ENCODE measurements at regions not wholly inside any gene's neighbourhood (a gene's known extent, or its start where the extent isn't known, plus 50 kb on each side); places are given as distances from the start of the nearest gene placed in this dataset.
A peak's percentile ranks its signal among the peaks of the same experiment; 100 is the strongest.

GRCh38 chr3:16788440-16789056 is 96.2 kb upstream of the PLCL2 start:
- TF ChIP-seq EZH2 (IDR thresholded peaks at IDR 0.05; ENCODE audit: low read depth, unreplicated experiment): no peak
- TF ChIP-seq JUNB (IDR thresholded peaks at IDR 0.05; ENCODE audit: unreplicated experiment): no peak
- Histone ChIP-seq H2AFZ (no peak overlapping the region), H3K9me2 (ENCODE audit: insufficient read depth) (peaks cover 51% of the 10 kb centered on the region), H3K27ac (ENCODE audit: low read depth) (no peak overlapping the region), H3F3A (replicated peaks; ENCODE audit: low read depth) (no peaks in the 10 kb centered on the region), H3K36me3 (ENCODE audit: insufficient read depth) (no peaks in the 10 kb centered on the region), H3K4me3 (no peak overlapping the region), H3K4me1 (ENCODE audit: insufficient read depth) (peaks cover 34% of the 10 kb centered on the region), H3K4me2 (0 out of 2 replicates have a peak overlapping the region, but pooled peaks have one; percentile 55), H3K27me3 (ENCODE audit: insufficient read depth) (no peaks in the 10 kb centered on the region), H3K79me2 (replicated peaks; ENCODE audit: insufficient read depth) (no peaks in the 10 kb centered on the region), H4K20me1 (replicated peaks; ENCODE audit: insufficient read depth) (no peaks in the 10 kb centered on the region)
- peaks cover 34% of the 10 kb centered on the region for H3K4me1 Mint-ChIP-seq
- no peak overlapping the region for H3K4me3 Mint-ChIP-seq
- DNase-seq (ENCODE audit: low spot score) (no peak), ATAC-seq (no peak)
- peak overlapping the region; percentile 21; the same call in 1 of the 2 replicates for H3K27ac Mint-ChIP-seq
- peaks cover 12% of the 10 kb centered on the region for H3K27me3 Mint-ChIP-seq (ENCODE audit: insufficient read depth, low read depth, poor library complexity)
- peaks cover 6% of the 10 kb centered on the region; the same call in 2 of the 3 replicates for H3K36me3 Mint-ChIP-seq (ENCODE audit: low read depth)
- peaks cover 6% of the 10 kb centered on the region for H3K9me3 Mint-ChIP-seq

GRCh38 chr3:16789344-16790120 is 95.2 kb upstream of the PLCL2 start:
- H3K4me1 Mint-ChIP-seq: peaks cover 42% of the 10 kb centered on the region
- DNase-seq (ENCODE audit: low spot score) (peak; percentile 65), ATAC-seq (peak; percentile 96)
- Histone ChIP-seq H3F3A (replicated peaks; ENCODE audit: low read depth) (no peaks in the 10 kb centered on the region), H3K4me1 (ENCODE audit: insufficient read depth) (peaks cover 44% of the 10 kb centered on the region), H3K9me2 (ENCODE audit: insufficient read depth) (peaks cover 47% of the 10 kb centered on the region), H2AFZ (no peak overlapping the region), H3K79me2 (replicated peaks; ENCODE audit: insufficient read depth) (no peaks in the 10 kb centered on the region), H3K27ac (ENCODE audit: low read depth) (no peak overlapping the region), H3K36me3 (ENCODE audit: insufficient read depth) (no peaks in the 10 kb centered on the region), H3K4me3 (no peak overlapping the region), H3K4me2 (peak overlapping the region; percentile 29; the same call in 1 of the 2 replicates), H4K20me1 (replicated peaks; ENCODE audit: insufficient read depth) (no peaks in the 10 kb centered on the region), H3K27me3 (ENCODE audit: insufficient read depth) (no peaks in the 10 kb centered on the region)
- no peak overlapping the region; the same call in 1 of the 2 replicates for H3K27ac Mint-ChIP-seq
- peaks cover 6% of the 10 kb centered on the region; the same call in 2 of the 3 replicates for H3K36me3 Mint-ChIP-seq (ENCODE audit: low read depth)
- peaks cover 11% of the 10 kb centered on the region for H3K27me3 Mint-ChIP-seq (ENCODE audit: insufficient read depth, low read depth, poor library complexity)
- no peak overlapping the region for H3K4me3 Mint-ChIP-seq
- peaks cover 6% of the 10 kb centered on the region for H3K9me3 Mint-ChIP-seq
- no peak for TF ChIP-seq ZNF114 (CRISPR knock-in tag; IDR thresholded peaks at IDR 0.05)
- no peak for TF ChIP-seq EZH2 (IDR thresholded peaks at IDR 0.05; ENCODE audit: low read depth, unreplicated experiment)
- TF ChIP-seq REST (IDR thresholded peaks at IDR 0.05; ENCODE audit: unreplicated experiment): no peak
- TF ChIP-seq ZNF462 (CRISPR knock-in tag; IDR thresholded peaks at IDR 0.05): peak; percentile 96; the same call in 1 of the 2 replicates
- no peak for TF ChIP-seq POLR2AphosphoS5 (IDR thresholded peaks at IDR 0.05; ENCODE audit: low read depth)
- TF ChIP-seq EZH2phosphoT487 (IDR thresholded peaks at IDR 0.05; ENCODE audit: unreplicated experiment): no peak
- no peak for TF ChIP-seq STAT1 (IDR thresholded peaks at IDR 0.05; ENCODE audit: unreplicated experiment)
- no peak for TF ChIP-seq ZNF331 (CRISPR knock-in tag; IDR thresholded peaks at IDR 0.05; ENCODE audit: low read depth)
- no peak for TF ChIP-seq JUNB (IDR thresholded peaks at IDR 0.05; ENCODE audit: unreplicated experiment)
- peak; percentile 45 for TF ChIP-seq NANOG (IDR thresholded peaks at IDR 0.05; ENCODE audit: borderline replicate concordance)

Measured in GM23338 (cell line).